Lower leg skin (tissue), 4 donors: ENCODE measurements at regions not wholly inside any gene's neighbourhood (a gene's known extent, or its start where the extent isn't known, plus 50 kb on each side); places are given as distances from the start of the nearest gene placed in this dataset.
"Not testable (repeated sequence)": the region's sequence is repeated elsewhere in the genome, so short reads cannot be mapped to it uniquely, and the experiment has no call there.

Experiments used
- DNase-seq, 2 donors: peaks; one replicate each; pipeline ENCODE4 v3.0.0-alpha.2; 2019; ENCODE audit warnings: low spot score in 2 of 2
- H3K4me3 ChIP-seq: fragments of 200-600 bp; sonication (generic); 2 replicates; pipeline ENCODE4 v1.5.1; 2017; ENCODE audit warnings: mild to moderate bottlenecking, low read depth; ENCODE audit not compliant: poor library complexity, severe bottlenecking
- CTCF ChIP-seq, 3 donors: fragments of 450-650 bp; IDR thresholded peaks; one replicate each; pipeline ENCODE4 v1.5.1; 2016; ENCODE audit warnings: antibody characterized with exemption in 3 of 3, mild to moderate bottlenecking in 3 of 3, moderate library complexity in 2 of 3
- POLR2A ChIP-seq, 2 donors: fragments of 450-650 bp; IDR thresholded peaks; one replicate each; pipeline ENCODE4 v1.6.1; 2016 to 2017; ENCODE audit warnings: antibody characterized with exemption in 2 of 2, mild to moderate bottlenecking in 1 of 2, moderate library complexity in 1 of 2
- WGBS, 2 donors: methylation state at CpG; one replicate each; pipeline ENCODE4 v1.1.5; 2018; 5-methylcytosine and 5-hydroxymethylcytosine counted together
- intact Hi-C: fragments of 100-400 bp; cut with DNase I; formaldehyde crosslinking; loops from one replicate; pipeline ENCODE4 v1.15.0; 2023; ENCODE audit warnings: low total_unique reads

GRCh38 chr10:130974166-130974565, 337.4 kb downstream of the TCERG1L start:
- no peak overlapping the region for H3K4me3 ChIP-seq
- intact Hi-C loops: no loop called here
- DNase-seq: peak in 1 of 2 donors; percentile 34
- TF ChIP-seq POLR2A (IDR thresholded peaks at IDR 0.05) (no peak), CTCF (IDR thresholded peaks at IDR 0.05) (no peak)
- 60 to 72% methylated on average over 8 of the region's 8 CpGs for WGBS, 2 donors

GRCh38 chr10:130975351-130975750, 336.2 kb downstream of the TCERG1L start:
- intact Hi-C loops, H3K4me3 ChIP-seq: not testable (repeated sequence)
- 87 to 91% methylated on average over 9 of the region's 9 CpGs for WGBS, 2 donors
- peak in 1 of 2 donors; percentile 70 for DNase-seq

- DNase-seq: no peak
- TF ChIP-seq POLR2A (IDR thresholded peaks at IDR 0.05) (no peak), CTCF (IDR thresholded peaks at IDR 0.05) (no peak)
- no peak overlapping the region for H3K4me3 ChIP-seq
- WGBS, 2 donors: 96 to 97% methylated on average over 1 of the region's 1 CpG
- intact Hi-C loops: no loop called here
These were observed 328.7 kb downstream of the TCERG1L start for GRCh38 chr10:130982802-130983201.

GRCh38 chr10:130983749-130984148, 327.8 kb downstream of the TCERG1L start:
- WGBS, 2 donors: 69 to 76% methylated on average over 2 of the region's 2 CpGs
- intact Hi-C loops: no loop called here
- no peak for DNase-seq
- TF ChIP-seq POLR2A (IDR thresholded peaks at IDR 0.05) (no peak), CTCF (IDR thresholded peaks at IDR 0.05) (no peak)
- no peak overlapping the region for H3K4me3 ChIP-seq

GRCh38 chr10:130984686-130985085, 326.8 kb downstream of the TCERG1L start:
- no peak overlapping the region for H3K4me3 ChIP-seq
- 80 to 91% methylated on average over 3 of the region's 3 CpGs for WGBS, 2 donors
- intact Hi-C loops: no loop called here
- TF ChIP-seq POLR2A (IDR thresholded peaks at IDR 0.05): no peak
- TF ChIP-seq CTCF (IDR thresholded peaks at IDR 0.05): no peak
- peak in 1 of 2 donors; percentile 46 for DNase-seq

- no peak overlapping the region for H3K4me3 ChIP-seq
- peak in 1 of 2 donors; percentile 57 for DNase-seq
- 93 to 95% methylated on average over 16 of the region's 16 CpGs for WGBS, 2 donors
- TF ChIP-seq CTCF (IDR thresholded peaks at IDR 0.05) (no peak), POLR2A (IDR thresholded peaks at IDR 0.05) (no peak)
- intact Hi-C loops: no loop called here
These were observed 326.3 kb downstream of the TCERG1L start for GRCh38 chr10:130985158-130985753.
